ENCODE measurements at regions not wholly inside any gene's neighbourhood (a gene's known extent, or its start where the extent isn't known, plus 50 kb on each side); places are given as distances from the start of the nearest gene placed in this dataset.

DNA sequence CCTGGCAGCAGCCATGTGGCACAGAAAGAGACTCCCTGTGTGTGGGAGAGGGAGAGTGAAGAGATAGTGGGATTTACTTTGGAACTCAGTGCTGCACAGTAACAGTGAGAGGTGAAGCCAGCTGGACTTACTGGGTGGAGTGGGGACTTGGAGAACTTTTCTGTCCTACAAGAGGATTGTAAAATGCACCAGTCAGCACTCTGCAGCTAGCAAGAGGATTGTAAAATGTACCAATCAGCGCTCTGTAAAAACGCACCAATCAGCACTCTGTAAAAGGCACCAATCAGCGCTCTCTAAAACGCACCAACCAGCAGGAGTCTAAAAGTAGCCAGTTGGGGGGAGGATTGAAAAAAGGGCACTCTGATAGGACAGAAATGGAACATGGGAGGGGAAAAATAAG, 688.8 kb upstream of the ALCAM start:
- no peak for ATAC-seq

DNA sequence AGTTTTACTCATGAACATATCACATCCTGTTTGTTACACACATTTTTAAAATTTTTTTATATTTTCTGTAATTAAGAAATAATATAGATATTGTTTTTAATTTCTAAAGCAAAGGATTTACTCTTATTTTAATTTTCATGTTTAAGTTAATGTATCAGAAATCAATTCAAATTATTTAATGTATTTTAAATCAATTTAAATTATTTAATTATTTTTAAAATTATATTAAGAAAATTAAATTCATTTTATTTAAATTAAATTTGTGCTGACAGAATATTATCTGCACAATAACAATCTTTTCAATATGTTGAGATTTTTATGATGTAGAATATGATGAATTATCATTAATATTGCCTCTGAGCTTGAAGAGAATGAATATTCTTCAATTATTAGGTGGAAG, 681.2 kb upstream of the ALCAM start:
- no peak for ATAC-seq

DNA sequence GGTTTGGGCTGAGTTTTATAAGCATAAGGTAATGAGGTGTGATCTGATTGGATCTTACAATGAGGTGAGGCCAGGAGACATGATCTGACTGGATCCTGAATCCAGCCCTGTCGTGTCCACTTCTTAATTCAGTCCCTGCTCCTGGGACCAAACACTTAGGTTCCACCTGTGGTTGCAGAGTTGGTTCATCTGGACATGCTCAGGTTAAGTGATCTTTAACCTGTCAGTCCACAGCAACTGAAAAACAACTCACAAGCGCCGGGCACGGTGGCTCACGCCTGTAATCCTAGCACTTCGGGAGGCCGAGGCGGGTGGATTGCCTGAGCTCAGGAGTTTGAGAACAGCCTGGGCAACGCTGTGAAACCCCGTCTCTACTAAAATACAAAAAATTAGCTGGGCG, 679.3 kb upstream of the ALCAM start:
- no peak for ATAC-seq

DNA sequence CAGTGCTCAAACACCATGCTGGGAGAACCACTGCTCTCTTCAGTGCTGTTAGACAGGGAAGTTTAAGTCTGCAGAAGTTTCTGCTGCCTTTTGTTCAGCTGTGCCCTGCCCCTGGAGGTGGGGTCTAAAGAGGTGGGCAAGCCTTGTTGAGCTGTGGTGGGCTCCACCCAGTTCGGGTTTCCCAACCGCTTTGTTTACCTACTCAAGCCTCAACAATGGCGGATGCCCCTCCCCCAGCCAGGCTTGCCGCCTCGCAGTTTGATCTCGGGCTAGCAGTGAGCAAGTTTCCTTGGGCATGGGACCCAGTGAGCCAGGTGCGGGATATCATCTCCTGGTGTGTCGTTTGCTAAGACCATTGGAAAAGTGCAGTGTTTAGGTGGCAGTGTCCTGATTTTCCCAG, 670.2 kb upstream of the ALCAM start:
- no peak for ATAC-seq

DNA sequence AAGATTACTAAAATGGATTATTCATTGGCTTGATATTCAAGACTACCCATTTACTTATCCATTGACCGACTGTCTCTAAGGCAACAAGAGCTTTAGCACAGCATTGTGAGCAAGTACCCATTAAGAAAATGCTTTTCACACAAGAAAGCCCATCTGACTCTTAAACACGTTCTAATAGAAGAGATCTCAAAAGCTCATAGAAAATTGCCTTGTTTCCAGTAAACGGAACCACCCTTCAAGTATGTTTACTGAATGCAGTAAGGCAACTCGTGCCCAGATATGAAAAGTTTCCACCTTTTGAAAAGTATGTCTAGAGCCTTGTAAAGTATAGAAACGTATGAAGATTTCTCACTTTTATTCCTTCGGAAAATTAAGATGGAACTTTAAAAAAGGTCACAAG, 655.3 kb upstream of the ALCAM start:
- ATAC-seq, result no peak

DNA sequence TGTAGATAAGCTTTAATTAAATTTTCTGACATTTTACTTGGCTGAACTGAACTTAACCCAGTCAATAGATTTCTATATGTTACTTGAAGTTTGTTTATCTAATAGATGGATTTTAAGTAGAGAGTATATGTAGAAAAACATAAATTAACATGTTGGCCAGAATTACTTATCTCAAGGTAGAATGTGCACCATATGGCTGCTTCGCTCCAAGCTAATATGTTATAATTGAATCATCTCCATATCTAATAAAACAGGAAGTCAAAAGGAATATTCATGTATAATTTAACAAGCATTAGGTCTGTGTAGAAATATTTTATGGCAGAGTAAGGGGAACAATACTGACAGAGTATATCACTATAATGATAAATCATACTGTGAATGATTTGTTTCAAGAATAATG, 650.7 kb upstream of the ALCAM start:
- no peak for ATAC-seq

DNA sequence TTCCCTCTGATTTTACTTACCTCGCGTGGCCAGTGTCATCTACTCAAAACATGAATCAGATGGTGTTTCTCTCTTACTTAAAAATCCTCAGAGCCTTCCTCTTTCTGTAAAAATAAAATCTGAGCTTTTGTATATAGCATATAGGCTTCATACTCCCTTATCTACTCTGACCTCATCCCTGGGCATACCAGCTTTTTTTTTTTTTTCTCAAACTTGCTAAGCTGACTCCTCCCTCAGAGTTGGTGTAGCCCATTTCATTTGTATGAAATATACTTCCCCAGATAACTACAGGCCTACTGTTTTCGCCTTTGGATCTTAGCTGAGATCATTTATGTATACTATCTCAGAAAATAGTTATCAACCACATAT, 648.9 kb upstream of the ALCAM start:
- ATAC-seq, result no peak

DNA sequence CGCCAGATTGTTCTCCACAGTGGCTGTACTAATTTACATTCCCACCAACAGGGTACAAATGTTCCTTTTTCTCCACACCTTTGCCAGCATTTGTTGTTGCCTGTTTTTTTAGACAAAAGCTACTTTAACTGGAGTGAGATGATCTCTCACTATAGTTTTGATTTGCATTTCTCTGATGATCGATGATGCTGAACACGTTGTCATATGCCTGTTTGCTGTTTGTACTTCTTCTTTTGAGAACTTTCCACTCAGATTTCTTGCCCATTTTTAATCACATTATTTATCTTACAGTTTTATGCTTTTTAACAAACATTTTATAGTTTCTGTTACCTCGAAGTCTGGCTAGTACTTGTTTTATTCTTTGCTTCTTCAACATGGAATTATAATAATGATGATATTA, 643.7 kb upstream of the ALCAM start:
- ATAC-seq, result no peak

DNA sequence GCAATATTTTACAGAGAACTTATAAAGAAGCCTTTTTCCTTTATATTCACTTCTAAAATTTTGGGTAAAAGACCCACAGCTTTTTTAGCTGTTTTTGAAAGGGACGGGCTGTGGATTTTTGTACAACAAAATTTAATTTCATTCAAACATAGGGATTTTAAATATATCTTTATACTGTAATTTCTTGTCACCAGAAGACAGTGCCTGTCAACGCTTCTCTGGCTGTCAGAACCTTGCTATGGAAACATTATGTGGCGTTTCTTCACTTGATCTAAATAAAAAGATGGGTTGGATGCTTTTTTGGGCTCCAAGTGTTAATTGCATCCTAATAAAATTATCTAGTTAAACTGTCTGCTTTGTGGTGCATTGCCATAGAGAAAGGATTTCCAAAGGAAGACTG, 635.6 kb upstream of the ALCAM start:
- ATAC-seq, result no peak

DNA sequence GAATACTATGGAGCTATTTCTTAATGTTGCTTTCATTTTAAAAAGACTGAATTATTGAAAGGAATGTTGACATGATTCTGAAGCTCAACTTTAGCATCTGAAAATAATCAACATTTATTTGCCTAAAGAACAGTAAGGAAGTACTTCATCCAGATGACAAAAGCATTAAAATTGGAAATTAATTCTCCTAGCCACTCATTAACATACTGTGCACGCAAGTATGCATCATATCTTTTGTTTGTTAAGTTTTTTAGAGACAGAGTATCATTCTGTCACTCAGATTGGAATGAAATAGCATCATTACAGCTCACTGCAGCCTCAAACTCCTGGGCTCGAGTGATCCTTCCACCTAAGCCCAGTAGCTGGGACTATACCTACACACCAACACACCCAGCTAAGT, 632.1 kb upstream of the ALCAM start:
- no peak for ATAC-seq

DNA sequence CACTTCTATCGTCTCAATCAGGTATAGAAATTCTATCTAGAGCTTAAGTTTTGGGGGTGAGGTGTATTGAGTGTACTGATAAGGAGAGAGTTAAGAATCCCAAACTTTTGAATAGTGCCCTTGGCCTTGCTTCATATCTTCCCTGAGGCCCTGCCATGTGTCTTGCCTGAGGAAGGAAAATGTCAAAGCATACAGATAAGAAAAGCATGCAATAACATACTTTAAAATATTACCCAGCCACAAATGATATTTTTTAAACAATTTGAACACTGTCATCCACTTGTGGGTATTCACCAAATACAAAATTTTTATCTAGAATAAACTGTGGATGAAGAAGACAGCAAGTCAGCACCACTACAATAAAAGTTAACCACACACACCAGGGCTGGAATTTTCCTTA, 631.0 kb upstream of the ALCAM start:
- ATAC-seq, result no peak

DNA sequence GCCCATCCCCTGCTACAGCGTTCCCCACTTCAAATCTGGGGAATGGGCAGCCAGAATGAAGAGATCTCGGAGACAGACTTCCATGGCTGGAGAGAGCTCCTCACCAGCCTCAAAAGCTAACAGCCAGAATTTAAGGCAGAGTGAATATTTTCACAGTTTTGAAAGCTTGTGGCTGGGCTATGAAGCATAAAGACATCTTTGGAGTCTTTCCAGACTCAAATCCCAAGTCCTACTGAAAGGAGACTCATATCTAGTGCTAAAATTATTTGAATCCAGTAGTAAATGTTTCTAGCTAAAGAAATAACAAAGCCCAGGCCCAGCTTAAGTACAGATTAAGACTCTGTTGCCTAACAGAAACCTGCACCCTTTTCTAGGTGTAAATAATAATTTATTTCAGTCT, 628.4 kb upstream of the ALCAM start:
- no peak for ATAC-seq

DNA sequence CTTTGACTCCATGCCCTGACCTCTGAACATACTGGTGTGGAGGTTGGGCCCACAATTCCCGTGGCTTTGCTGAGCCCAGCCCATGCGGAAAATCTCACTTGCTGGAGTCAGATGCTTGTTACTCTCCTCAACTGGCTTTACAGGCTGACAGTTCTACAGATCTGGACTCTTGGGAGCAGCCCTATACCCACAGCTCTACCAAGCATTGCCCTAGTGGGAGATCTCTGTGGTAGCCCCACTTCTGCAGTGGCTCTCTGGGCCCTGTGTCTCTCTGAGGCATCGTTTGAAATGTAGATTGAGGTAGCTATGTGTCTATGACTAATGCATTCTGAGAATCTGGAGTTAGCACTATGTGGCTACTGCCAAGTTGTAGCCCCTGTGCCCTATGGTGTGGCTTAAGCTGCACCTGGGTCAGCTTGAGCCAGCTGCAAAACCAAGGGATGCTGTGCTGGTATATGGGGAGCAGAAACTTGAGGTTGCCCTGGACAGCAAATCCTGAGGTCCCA, 625.8 kb upstream of the ALCAM start:
- ATAC-seq, result no peak

DNA sequence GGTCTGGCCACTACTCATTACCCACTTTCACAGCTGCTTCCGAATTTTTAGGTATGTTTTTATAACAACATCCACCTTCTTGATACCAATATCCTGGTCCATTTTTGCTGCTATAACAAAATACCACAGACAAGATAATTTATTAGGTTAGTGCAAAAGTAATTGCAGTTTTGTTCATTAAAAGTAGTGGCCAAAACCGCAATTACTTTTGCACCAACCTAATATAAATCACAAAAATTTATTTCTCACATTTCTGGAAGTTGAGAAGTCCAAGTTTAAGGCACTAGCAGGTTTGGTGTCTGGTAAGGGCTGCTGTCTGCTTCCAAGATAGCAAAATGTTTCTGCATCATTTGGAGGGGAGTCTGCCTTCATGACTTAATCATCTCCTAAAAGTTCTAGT, 624.7 kb upstream of the ALCAM start:
- no peak for ATAC-seq

DNA sequence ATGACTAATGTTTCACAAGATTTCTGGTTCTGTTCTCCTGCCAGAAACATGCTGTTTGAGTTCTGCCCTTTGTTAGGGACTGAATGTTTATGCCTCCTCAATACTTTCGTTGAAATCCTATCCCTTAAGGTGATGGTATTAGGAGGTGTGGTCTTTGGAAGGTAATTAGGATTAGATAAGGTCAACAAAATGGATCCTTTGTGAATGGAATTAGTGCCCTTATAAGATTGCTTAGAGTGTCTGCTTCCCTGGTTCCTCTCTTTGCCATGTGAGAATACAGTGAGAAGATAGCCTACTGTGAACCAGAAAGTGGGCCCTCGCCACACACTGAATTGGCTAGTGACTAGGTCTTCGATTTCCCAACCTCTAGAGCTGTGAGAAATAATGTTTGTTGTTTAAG, 621.4 kb upstream of the ALCAM start:
- no peak for ATAC-seq

DNA sequence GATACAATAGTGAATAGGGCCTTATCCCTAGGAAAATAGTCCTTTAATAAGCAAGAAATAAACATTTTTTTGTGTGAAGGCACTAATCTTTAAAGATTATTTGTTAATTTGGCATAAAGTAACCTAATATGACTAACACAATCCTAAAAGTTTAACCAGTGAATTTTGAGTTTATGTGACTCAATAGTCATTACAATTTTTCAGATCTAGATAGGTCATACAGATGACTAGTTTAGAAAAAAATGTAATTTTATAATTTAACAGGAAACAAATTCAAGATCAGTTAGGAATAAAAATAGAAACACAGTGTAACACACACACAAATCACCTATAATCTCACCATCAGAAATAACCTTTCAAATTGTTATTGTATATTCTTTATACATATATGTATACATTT, 620.7 kb upstream of the ALCAM start:
- no peak for ATAC-seq

DNA sequence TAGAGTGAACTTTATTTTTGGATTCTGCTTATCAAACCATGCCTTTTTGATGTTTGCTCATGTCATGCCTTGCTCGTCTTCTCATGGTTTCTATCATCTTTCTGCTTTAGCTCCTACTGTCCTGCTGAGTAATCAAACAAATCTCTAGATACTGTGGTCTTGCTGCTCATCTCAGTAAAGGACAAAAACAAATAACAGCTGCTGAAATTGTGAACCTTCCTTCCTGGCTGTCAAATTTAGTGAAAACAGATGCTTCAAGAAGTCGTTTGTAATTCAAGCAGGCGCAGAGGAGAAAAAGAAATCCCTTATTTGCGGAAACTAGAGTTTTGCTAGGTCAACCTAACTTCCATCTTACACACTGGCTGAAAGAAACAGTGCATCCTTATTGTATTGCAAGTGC, 616.1 kb upstream of the ALCAM start:
- no peak for ATAC-seq

DNA sequence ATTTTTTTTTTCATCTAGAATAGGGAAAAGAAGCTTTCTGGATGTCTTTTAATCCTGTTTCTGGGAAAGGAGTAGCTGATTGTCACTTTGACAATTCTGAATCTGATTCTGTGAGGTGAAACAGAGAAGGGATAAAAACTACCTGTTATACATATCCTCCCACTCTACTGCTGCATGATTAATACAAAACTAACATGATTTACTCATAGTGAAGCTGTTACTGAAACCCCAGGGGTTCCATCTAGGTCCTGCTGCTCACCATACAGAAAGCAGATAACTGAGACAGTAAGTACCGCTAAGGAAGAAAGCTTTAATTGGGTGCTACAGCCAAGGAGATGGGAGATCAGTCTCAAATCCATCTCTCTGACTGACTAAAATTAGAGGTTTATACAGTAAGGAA, 610.9 kb upstream of the ALCAM start:
- no peak for ATAC-seq

DNA sequence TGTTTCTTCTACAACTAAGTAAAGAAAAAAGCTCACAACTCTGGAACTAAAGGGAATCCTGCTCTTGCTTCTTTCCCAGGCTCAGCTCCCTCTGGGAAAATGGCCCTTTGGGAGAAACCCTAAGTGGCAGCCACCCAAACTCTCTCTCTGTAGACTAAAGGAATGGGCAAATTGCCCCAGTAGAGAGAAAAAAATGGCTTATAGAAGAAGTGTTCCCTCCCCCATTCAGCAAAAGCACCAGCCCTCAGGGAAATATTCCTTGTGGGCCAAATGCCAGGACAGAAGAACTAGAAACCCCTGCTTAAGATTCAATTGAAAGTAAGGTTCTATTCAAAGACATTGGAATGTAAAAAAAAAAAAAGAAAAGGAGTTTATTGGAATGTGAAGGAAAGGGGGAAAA, 603.7 kb upstream of the ALCAM start:
- ATAC-seq, result no peak

DNA sequence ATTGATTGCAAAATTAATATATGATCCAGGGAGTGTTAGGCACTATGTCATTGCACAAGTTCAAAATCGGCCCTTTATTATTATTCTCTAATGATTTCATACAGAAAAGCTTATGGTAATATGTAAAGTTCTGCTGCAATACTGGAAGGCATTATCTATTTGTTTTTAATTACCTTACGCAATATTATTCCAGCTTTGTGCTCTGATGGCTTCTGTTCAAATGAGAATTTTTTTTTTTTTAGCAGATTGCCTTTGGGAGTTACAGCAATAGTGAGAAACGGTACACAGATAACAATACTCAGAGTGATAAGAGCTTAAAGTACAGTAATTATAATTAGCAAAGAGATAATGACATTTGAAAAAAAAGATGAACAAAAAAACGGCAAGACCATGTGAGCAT, 602.2 kb upstream of the ALCAM start:
- no peak for ATAC-seq

DNA sequence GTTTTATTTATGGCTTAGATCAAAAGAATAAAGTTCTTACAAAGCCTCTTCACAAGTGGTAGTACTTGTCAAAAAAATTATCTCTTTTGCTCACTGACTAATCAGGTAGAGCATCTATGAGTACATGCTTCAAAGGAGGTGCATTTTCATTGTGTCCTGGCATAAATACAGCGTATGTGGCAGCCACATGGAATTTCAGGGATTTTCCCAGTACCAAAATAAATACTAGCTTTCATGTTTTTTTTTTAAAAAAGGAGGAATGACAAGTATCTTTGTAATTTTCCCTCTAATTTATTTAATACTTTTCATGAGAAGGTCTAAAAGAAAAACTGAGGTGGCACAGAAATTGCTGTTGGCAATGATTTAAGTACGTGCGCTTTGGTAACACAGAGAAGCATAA, 597.8 kb upstream of the ALCAM start:
- ATAC-seq, result no peak

DNA sequence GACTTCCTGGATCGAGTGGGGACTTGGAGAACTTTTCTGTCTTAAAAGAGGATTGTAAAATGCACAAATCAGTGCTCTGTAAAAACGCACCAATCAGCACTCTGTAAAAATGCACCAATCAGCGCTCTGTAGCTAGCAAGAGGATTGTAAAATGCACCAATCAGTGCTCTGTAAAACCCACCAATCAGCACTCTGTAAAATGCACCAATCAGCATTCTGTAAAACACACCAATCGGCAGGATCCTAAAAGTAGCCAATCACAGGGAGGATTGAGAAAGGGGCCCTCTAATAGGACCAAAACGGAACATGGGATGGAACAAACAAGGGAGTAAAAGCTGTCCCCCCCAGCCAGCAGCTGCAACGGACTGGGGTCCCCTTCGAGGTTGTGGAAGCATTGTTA, 587.4 kb upstream of the ALCAM start:
- ATAC-seq, result no peak

DNA sequence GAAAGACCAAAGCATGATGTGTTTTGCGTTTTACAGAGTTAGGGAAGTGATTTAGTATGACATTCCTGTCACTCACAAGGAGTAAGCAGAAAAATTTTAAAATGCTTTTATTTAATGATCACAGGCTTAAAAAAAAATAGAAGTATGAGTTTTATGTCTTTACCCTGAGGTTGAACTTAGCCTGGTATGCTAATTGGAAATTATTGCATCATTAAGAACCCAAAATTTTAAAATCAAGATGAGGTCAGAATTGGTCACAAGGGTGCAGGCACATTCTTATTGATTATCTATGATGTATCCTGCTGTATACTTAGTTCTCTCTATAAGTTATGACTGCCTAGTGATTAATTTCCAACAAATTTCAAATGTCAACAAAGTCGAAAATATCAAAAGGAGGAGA, 585.6 kb upstream of the ALCAM start:
- ATAC-seq, result no peak

DNA sequence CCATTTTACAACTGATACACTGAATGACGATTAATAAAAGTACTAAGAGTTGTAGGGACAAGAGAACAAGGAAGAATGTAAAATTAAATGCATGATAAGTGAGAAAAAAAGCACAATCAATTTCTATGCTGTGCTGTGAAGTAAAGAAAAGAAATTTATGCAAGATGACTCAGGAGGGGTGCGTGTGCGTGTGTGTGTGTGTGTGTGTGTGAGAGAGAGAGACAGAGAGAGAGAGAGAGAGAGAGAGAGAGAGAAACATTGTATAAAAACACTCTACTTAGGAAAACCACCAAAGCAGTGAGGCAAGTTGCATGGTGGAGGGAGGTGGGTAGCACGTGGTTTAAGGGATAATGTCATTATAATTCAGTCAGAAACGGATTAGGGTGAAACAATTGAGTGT, 580.8 kb upstream of the ALCAM start:
- ATAC-seq, result no peak

DNA sequence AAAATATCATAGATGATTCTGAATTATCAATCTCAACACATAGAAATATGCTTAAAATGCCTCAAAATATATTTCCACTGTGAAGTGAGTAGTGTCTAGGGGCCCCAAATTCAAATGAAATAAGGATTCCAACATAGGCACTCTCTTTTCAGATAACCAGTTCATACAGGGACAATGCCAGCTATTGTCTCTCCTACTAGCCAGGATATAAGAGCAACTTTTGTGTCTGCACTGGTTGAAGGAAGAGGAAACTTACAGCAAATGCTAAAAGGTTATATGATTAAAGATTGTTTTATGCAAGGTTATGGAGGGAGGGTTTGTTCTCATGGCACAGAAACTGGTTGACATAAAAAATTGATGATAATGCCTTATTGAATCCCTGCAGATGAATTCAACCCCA, 579.4 kb upstream of the ALCAM start:
- no peak for ATAC-seq

DNA sequence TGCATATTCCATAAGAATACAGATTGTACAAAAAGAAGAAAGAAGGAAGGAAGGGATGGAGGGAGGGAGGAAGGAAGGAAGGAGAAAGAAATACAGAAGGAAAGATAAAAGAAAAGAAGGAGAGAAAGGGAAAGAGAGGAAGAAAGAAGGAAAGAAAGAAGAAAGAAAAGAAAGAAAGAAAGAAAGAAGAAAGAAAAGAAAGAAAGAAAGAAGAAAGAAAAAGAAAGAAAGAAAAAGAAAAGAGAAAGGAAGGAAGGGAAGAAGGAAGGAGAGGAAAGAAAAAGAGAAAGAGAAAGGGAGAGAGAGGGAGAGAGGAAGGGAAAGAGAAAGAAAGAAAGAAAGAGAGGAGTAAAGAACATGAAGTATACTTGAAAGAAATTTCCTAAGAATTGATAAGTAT, 577.9 kb upstream of the ALCAM start:
- ATAC-seq, result no peak
